CD4-positive, alpha-beta T cell treated with Interleukin-10 for 1 hour (primary cell): ENCODE measurements at regions not wholly inside any gene's neighbourhood (a gene's known extent, or its start where the extent isn't known, plus 50 kb on each side); places are given as distances from the start of the nearest gene placed in this dataset.

Source experiments
- DNase-seq: peaks from one replicate; pipeline ENCODE4 v3.0.0-alpha.2; 2020

DNA sequence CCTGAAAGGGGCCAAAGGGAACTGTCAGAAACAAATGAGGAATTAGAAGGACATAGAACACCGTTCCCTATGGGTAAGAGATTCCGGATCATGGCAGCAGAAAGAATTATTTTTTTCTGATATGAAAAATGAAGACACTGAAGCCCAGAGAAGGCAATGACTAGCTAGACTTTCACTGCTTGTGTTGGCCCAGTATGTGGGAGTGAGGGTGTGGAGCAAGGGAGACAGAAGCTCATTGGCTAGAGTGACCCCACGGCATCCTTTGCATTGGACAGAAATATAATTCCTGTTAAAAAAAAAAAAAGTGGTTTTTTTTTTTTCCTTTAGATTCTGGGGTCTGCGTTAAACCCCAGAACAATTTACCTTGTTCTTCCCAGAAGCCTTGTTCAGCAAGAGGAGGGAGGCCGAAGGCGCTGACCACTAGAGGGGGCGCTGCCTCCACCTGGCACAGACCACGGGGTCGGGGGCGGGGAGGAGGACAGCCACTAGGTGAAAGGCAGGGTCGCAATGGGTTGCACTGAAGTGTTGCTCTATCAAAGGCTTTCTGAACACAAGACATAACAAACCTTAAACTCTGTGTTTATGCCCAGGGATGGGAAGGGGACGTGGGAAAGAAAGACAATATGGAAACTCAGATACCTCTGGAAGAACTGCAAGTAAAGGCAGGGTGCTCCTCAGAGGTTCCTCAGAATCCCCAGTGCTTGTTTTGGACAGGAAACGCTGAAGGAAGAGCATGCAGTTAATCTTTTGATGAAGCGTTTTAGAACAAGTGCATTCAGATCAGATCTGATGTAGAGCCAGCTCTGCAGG is 156.8 kb downstream of the KCNA5 start:
- DNase-seq: no peak

GRCh38 chr12:5201554-5202218 is 158.0 kb downstream of the KCNA5 start:
- DNase-seq: no peak

DNA sequence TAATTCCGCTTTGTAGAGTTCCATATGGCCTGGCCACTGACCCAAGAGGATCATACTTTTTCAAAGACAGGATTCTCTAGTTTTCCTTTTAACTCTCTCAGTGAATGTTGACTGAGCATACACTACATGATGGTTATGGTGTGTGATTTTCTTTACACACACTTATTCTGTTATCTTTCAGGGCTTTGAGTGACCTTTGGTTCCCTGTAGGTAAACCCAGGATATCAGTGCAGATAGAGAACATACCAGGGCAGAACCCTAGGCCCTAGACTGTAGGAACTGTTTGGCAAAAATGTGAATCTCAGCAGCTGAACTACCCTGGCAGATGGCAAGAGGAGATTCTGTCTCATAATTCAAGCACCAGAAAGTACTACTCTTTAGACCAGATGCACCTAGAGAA is 159.6 kb downstream of the KCNA5 start:
- no peak for DNase-seq

DNA sequence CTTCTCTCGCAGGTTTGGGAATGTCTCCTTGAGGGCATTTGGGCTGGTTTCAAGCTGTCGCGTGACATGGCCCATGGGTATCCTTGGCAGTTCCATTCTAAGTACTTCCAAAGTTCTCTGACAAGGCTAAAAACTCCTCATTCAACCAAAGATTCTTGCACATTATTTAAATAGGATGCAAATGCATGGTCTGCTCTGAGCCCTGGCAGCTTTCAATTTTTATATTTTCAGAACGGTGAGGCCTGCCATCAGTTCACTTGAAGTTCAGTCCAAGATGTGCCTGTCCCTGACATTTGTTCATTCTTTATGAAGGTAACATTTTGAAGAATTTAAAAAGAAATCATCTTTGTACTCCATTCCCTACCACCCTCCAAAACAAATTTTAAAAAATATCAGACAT is 160.0 kb downstream of the KCNA5 start:
- no peak for DNase-seq

DNA sequence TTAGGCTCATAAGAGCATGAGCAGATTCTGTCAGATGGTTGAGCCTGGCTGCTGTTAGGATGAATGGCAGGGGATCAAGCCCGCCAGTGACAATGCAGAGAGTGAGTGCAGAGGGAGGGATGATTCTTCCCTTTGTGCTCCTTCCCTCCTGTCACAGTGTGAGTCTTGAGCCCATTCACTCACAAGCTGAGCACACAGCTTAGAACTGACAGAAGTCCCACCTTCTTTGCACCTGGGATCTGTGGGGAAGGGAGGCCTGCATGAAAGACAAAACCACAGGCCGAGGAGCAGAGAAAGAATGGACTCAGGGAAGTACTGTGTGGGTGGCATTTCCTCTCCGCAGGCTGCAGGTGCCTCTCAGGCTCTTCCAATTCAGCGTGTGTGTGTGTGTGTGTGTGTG is 160.6 kb downstream of the KCNA5 start:
- no peak for DNase-seq

GRCh38 chr12:5204831-5205230 is 161.2 kb downstream of the KCNA5 start:
- no peak for DNase-seq

GRCh38 chr12:5206401-5207175 is 162.9 kb downstream of the KCNA5 start:
- DNase-seq: no peak

DNA sequence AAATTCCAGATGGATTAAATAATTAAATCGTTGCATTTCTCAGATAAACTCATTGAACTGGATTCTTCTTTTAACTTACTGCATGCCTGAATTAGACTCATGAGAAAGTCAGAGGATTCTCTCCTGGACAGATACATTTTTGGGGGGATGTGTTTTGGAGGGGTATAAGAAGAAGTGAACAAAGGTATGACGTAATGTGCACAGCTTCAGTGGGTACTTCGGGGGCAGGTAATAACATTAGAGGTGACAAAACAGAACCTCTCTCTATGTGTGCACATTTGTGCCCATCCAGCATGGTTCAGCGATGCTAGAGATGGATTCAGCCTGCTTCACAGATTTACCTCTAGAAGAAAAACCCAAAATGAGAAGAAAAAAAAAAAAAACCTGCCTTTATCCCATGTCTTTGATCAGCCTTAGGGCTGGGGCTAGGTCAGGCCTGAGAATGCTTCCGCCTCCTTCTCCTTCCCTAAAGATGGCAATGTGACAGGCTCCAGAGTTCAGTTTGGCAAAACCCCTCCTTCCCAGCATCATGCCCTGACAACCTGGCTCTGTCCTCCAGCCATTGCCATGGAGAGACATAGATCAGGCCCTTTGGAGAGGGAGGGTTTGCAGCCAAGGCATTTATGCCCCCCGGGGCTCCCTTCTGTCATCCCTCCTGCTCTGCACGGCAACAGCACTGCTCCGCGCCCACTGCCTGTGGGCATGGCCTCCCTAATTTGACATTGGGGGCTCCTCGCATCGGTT is 166.7 kb downstream of the KCNA5 start:
- DNase-seq: no peak

DNA sequence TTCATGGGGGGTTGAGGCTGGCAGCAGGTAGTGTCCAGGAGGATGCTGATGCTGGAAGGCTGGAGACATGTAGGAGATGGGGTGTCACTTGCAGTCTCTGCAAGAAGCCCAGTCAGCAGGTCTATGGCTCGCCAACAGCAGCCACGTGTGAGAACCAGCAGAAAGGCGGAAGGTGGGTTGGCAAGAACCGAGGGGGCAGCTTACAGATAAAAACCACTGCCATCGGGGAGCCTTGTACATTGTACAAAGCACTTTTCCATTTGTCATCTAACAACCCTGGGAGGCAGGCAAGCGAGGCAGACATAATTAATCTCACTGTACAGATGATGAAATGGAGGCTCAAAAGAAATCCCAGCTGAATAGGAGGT is 167.2 kb downstream of the KCNA5 start:
- DNase-seq: no peak

GRCh38 chr12:5213336-5213735 is 169.7 kb downstream of the KCNA5 start:
- DNase-seq: no peak

- DNase-seq: no peak
Observed at GRCh38 chr12:5213990-5214389, 170.3 kb downstream of the KCNA5 start.

DNA sequence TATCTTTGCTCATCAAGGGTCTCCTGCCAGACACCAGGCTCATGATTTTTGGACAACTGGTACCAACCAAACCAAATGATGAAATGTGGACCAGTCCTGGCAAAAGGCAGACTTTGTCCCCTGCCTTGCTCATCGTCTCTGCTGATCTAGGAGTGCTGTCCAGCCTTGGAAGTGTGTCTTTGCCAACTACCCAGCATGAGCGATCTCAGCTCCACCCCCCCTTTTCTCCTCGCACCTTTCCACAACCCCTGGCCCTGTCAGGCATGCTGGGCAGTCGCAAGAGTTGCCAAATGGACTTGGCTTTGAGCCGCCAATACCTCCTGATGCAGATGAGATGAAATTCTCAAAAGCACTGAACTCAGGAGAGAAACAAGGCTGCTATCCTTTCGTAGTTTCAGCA is 174.3 kb downstream of the KCNA5 start:
- no peak for DNase-seq

GRCh38 chr12:5220099-5220498 is 176.4 kb downstream of the KCNA5 start:
- DNase-seq: no peak

GRCh38 chr12:5220835-5221234 is 177.2 kb downstream of the KCNA5 start:
- peak; percentile 0 for DNase-seq

DNA sequence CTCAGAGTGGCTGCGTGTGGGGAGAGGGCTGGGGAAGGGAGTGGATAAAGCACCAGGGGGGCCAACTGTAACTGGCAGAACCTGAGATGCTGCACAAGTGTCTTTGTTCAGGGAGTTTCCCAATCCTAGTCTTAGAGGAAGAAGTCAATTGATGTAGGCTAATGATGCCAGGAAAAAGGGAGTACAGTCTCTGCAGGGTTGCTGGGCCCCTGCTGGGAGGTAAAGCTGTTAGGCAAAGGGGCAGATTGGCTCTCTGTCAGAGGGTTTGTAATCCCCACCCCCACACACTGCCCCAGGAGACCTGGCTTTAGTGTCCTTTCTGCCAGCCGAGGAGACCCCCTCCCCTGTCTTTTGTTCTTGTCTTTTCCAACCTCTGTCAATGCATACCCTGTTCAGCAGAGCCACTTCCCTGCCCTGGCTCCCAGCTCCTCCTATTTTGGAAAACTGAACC is 178.4 kb downstream of the KCNA5 start:
- DNase-seq: no peak

GRCh38 chr12:5222729-5223128 is 179.1 kb downstream of the KCNA5 start:
- no peak for DNase-seq

GRCh38 chr12:5223881-5224280 is 180.2 kb downstream of the KCNA5 start:
- no peak for DNase-seq

DNA sequence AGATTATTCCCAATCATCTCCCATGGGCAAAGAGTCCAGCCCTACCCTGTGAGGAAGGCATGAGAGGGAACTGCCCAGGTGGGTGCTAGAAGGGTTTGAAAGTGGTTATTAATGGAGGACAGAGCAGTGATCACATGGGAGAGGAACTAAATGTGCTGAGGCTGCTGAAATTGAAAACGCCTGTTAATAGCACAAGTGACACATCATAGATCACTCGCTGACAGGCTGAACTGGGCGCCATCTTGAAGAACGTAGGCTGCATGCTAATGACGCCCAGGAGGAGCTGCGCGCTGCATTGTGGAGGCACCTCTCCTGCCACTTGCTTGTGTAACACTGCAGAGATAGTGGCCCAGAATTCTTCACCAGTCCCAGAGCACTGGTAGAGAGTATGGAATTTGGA is 182.9 kb downstream of the KCNA5 start:
- DNase-seq: no peak

GRCh38 chr12:5227708-5228373 is 184.2 kb downstream of the KCNA5 start:
- DNase-seq: no peak

DNA sequence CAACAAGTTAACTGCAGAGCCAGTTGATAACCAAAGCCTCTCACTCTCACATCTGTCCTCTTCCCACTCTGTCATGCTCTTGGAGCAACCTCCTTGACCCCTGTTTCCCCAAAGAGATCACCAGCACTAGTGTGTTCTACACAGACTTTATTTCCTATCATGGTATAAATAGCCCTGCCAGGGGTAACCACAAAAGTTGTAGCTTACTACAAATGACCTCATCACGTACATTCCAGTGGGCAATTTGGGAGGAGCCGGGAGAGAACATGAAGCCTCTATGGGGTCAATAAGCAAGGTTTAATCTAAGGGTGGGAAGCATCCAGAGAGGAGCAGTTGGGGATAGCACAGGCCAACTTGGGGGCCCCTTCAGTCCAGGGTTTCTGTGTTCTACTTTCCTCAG is 186.5 kb downstream of the KCNA5 start:
- no peak for DNase-seq

DNA sequence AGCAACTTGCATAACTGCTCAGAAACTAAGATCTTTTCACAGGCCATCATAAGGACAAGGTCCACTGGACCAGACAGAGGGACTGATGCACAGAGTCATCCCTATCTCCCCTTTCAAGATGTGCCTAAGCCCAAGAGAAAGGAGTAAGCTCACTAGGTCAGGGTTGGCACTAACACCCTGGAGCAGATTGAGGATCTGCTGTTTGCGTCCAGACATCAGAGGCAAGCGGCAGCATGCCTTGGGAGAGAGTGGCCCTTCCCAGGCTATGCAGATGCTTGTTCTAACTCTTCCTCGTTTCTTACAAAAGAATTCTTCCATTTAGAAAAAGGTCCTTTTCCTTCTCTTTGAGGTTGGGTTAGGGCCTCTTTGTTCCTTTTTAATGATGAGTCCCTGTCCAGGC is 187.2 kb downstream of the KCNA5 start:
- no peak for DNase-seq

GRCh38 chr12:5232291-5232690 is 188.6 kb downstream of the KCNA5 start:
- no peak for DNase-seq
